Calu3 (cell line): ENCODE measurements at regions not wholly inside any gene's neighbourhood (a gene's known extent, or its start where the extent isn't known, plus 50 kb on each side); places are given as distances from the start of the nearest gene placed in this dataset.
A peak's percentile ranks its signal among the peaks of the same experiment; 100 is the strongest.

Source experiments
- BruUV-seq: library from RNA; stranded (reverse); fragments of 400-500 nt; replicated peaks from 2 replicates; lab custom pipeline; 2021; lab: Mats Ljungman, UMichigan
- CTCF ChIA-PET: fragments of 300-600 bp; sonication (Branson Sonifier 250); formaldehyde crosslinking; loops from one replicate; lab custom pipeline; 2022; ENCODE audit warnings: antibody characterized with exemption; lab: Charles Lee
- DNase-seq: peaks from one replicate; pipeline ENCODE4 v3.0.0; 2022
- H3K27ac Mint-ChIP-seq: one replicate; pipeline ENCODE4 v1.8.0; 2022; ENCODE audit warnings: mixed read lengths; ENCODE audit not compliant: unreplicated experiment
- H3K27me3 Mint-ChIP-seq: one replicate; pipeline ENCODE4 v1.8.0; 2022; ENCODE audit warnings: mixed read lengths; ENCODE audit not compliant: unreplicated experiment
- H3K36me3 Mint-ChIP-seq: one replicate; pipeline ENCODE4 v1.8.0; 2022; ENCODE audit warnings: mild to moderate bottlenecking, moderate library complexity, mixed read lengths; ENCODE audit not compliant: insufficient read depth, unreplicated experiment
- H3K4me1 Mint-ChIP-seq: one replicate; pipeline ENCODE4 v1.8.0; 2022; ENCODE audit warnings: mild to moderate bottlenecking, low read depth, mixed read lengths; ENCODE audit not compliant: unreplicated experiment
- H3K4me3 Mint-ChIP-seq: one replicate; pipeline ENCODE4 v1.8.0; 2022; ENCODE audit warnings: mild to moderate bottlenecking, low read depth, moderate library complexity, mixed read lengths; ENCODE audit not compliant: unreplicated experiment
- H3K9me3 Mint-ChIP-seq: one replicate; pipeline ENCODE4 v1.8.0; 2022; ENCODE audit warnings: low read depth, mixed read lengths; ENCODE audit not compliant: unreplicated experiment
- intact Hi-C: fragments of 100-400 bp; cut with micrococcal nuclease; formaldehyde crosslinking; loops from one replicate; pipeline ENCODE4 v1.10.0; 2022; ENCODE audit not compliant: unreplicated experiment
- TF ChIP-seq, protein P1 (sequence below): fragments of 200-600 bp; IDR thresholded peaks from one replicate; pipeline ENCODE4 v1.8.0; 2022; ENCODE audit warnings: antibody characterized with exemption; ENCODE audit not compliant: unreplicated experiment

DNA sequence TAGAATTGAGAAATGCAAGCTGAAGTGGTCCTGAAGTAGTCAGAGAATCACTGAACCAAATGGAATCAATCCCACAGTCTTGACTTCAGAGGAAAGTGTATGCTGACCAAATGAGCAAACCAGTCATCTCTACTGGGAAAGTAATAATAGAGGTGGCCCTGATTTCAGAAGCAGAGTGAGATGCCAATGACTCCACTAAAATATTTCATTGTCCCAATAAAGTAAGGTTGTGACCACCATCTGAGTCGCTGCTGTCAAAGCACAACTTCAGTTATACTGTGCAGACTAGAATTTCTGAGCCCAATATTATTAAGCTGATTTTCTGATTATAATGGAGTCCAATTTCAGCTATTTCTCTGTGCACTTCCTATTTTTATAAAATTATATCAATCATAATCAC lies 334.4 kb upstream of the THBS1 start:
- intact Hi-C loops, result no loop called here
- H3K36me3 Mint-ChIP-seq, result no peaks in the 10 kb centered on the region
- no peak overlapping the region for H3K27ac Mint-ChIP-seq
- no peak overlapping the region for H3K4me3 Mint-ChIP-seq
- CTCF ChIA-PET, result no interaction called here
- DNase-seq, result no peak
- no TSS peak for BruUV-seq
- TF ChIP-seq, protein P1, sequence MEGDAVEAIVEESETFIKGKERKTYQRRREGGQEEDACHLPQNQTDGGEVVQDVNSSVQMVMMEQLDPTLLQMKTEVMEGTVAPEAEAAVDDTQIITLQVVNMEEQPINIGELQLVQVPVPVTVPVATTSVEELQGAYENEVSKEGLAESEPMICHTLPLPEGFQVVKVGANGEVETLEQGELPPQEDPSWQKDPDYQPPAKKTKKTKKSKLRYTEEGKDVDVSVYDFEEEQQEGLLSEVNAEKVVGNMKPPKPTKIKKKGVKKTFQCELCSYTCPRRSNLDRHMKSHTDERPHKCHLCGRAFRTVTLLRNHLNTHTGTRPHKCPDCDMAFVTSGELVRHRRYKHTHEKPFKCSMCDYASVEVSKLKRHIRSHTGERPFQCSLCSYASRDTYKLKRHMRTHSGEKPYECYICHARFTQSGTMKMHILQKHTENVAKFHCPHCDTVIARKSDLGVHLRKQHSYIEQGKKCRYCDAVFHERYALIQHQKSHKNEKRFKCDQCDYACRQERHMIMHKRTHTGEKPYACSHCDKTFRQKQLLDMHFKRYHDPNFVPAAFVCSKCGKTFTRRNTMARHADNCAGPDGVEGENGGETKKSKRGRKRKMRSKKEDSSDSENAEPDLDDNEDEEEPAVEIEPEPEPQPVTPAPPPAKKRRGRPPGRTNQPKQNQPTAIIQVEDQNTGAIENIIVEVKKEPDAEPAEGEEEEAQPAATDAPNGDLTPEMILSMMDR, result no peak
- H3K9me3 Mint-ChIP-seq, result no peaks in the 10 kb centered on the region
- no peaks in the 10 kb centered on the region for H3K27me3 Mint-ChIP-seq
- peaks cover 23% of the 10 kb centered on the region for H3K4me1 Mint-ChIP-seq

DNA sequence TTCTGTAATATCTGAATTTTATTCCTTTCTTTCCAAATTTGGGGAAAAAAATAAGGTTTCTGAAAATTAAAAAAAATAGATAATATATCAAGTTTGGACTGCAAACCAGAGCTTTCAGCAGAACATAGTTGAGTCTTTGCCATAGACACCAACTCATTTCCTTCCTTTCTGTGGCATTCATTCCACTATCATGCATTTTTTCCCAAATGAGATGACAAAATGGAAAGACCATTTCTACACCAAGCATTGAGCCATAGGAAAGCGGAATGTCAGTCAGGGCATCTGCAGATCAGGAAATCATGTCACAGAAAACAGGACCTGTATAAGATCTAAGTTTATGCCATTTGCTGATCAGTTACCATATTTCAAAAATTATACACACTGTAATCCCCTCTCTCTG lies 333.3 kb upstream of the THBS1 start:
- no peak overlapping the region for H3K4me3 Mint-ChIP-seq
- no peaks in the 10 kb centered on the region for H3K36me3 Mint-ChIP-seq
- H3K27me3 Mint-ChIP-seq, result no peaks in the 10 kb centered on the region
- intact Hi-C loops, result no loop called here
- no TSS peak for BruUV-seq
- H3K27ac Mint-ChIP-seq, result peak overlapping the region; percentile 40
- H3K4me1 Mint-ChIP-seq, result peaks cover 23% of the 10 kb centered on the region
- no peak for DNase-seq
- H3K9me3 Mint-ChIP-seq, result no peaks in the 10 kb centered on the region
- CTCF ChIA-PET, result no interaction called here
- TF ChIP-seq, protein P1, result no peak

DNA sequence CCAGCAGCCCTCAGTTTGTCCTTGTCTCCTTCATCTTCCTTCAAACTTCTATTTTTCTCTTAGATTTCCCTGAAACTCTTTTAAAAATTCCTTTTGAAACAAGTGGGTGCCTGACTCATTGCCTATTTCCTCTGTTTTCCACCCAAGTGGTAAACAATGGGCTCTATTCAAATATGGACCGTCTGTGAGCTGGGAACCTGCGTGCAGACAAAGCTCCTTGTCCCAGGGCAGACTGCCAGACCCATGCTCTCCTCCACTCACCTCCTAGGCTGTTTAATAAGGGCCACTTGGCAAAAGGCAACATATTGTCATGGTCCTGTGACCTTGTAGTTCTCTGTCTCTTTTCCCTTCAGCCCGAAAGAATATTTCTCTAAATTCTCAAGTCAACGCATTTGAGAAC lies 332.7 kb upstream of the THBS1 start:
- no peaks in the 10 kb centered on the region for H3K36me3 Mint-ChIP-seq
- no peaks in the 10 kb centered on the region for H3K9me3 Mint-ChIP-seq
- no peak overlapping the region for H3K4me3 Mint-ChIP-seq
- TF ChIP-seq, protein P1, result no peak
- H3K4me1 Mint-ChIP-seq, result peaks cover 23% of the 10 kb centered on the region
- no peaks in the 10 kb centered on the region for H3K27me3 Mint-ChIP-seq
- BruUV-seq, result no TSS peak
- peak overlapping the region; percentile 40 for H3K27ac Mint-ChIP-seq
- peak; percentile 42 for DNase-seq
- intact Hi-C loops, result no loop called here
- CTCF ChIA-PET, result no interaction called here

DNA sequence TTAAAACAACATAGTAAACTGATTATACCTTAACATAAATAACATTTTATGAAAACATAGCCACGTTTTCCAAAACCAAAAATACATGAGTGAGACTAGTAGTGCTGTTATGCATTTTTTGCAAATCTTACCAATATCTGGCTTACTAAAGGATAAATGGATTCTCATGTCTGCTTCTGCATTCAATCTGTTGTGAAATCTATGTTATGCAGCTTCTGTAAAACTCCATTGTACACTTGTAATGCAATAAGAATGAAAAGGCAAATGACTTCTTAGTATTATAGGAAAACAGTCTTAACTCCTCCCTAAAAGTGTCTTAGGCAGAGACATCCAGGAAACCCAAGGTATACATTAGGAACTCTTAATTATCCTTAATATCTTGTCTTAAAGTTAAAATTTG lies 330.9 kb upstream of the THBS1 start:
- Mint-ChIP-seq H3K27ac (no peak overlapping the region), H3K9me3 (no peaks in the 10 kb centered on the region), H3K4me3 (no peak overlapping the region), H3K4me1 (peaks cover 23% of the 10 kb centered on the region), H3K36me3 (no peaks in the 10 kb centered on the region), H3K27me3 (no peaks in the 10 kb centered on the region)
- TF ChIP-seq, protein P1, result no peak
- BruUV-seq, result no TSS peak
- CTCF ChIA-PET, result no interaction called here
- DNase-seq, result no peak
- intact Hi-C loops, result no loop called here
